HL-60 (cell line): ENCODE measurements at regions not wholly inside any gene's neighbourhood (a gene's known extent, or its start where the extent isn't known, plus 50 kb on each side); places are given as distances from the start of the nearest gene placed in this dataset.

Source experiments
- DNase-seq, 2 experiments: peaks; one replicate each; pipeline ENCODE4 v3.0.0-alpha.2; 2010 to 2020; ENCODE audit warnings: low read depth in 1 of 2, low spot score in 1 of 2
- H3K27ac ChIP-seq: fragments of 250-450 bp; sonication (Bioruptor Pico); replicated peaks from 2 replicates; pipeline ENCODE4 v1.5.1; 2020; ENCODE audit warnings: mild to moderate bottlenecking, moderate library complexity
- H3K27me3 ChIP-seq: fragments of 250-450 bp; sonication (Bioruptor Pico); 2 replicates; pipeline ENCODE4 v1.5.1; 2021; ENCODE audit warnings: mild to moderate bottlenecking, moderate library complexity; ENCODE audit not compliant: insufficient read depth, poor library complexity, severe bottlenecking
- H3K4me3 ChIP-seq: replicated peaks from 2 replicates; pipeline ENCODE4 v1.5.1; 2011; ENCODE audit warnings: mild to moderate bottlenecking, control low read depth, low read length; ENCODE audit not compliant: insufficient read depth
- GABPA ChIP-seq: IDR thresholded peaks from 2 replicates; pipeline ENCODE4 v1.6.1; 2012; ENCODE audit warnings: low read depth
- POLR2AphosphoS5 ChIP-seq: IDR thresholded peaks from 2 replicates; pipeline ENCODE4 v1.6.1; 2012; ENCODE audit warnings: low read depth
- REST ChIP-seq: IDR thresholded peaks from 2 replicates; pipeline ENCODE4 v1.6.1; 2012; ENCODE audit warnings: low read depth; ENCODE audit not compliant: insufficient replicate concordance
- SPI1 ChIP-seq: IDR thresholded peaks from 2 replicates; pipeline ENCODE4 v1.6.1; 2012; ENCODE audit warnings: low read depth, mild to moderate bottlenecking, borderline replicate concordance
- TF ChIP-seq, protein P1 (sequence below): IDR thresholded peaks from one replicate; pipeline ENCODE4 v1.5.1; 2011; ENCODE audit warnings: low read length, control low read depth, inconsistent platforms; ENCODE audit not compliant: insufficient read depth

DNA sequence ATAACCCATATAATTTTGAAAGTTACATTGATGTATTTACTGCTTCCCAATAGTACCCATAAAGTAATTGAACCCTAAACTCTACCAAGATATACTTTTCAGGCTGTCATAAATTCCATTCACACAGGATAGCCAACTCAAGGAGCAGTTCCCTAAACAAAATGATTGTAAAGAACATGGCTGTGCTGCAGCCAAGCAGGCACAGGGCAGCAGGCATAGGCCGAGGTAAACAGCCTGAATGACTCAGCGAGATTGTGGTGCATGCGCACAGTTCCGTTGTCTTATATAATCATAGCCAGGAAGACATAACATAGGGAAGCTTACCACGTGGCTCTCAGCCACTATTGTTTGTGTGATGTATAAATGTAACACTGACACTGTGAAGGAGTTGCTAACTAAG lies 344.9 kb downstream of the FSCB start:
- no peak for TF ChIP-seq SPI1
- TF ChIP-seq GABPA = no peak
- TF ChIP-seq, protein P1, sequence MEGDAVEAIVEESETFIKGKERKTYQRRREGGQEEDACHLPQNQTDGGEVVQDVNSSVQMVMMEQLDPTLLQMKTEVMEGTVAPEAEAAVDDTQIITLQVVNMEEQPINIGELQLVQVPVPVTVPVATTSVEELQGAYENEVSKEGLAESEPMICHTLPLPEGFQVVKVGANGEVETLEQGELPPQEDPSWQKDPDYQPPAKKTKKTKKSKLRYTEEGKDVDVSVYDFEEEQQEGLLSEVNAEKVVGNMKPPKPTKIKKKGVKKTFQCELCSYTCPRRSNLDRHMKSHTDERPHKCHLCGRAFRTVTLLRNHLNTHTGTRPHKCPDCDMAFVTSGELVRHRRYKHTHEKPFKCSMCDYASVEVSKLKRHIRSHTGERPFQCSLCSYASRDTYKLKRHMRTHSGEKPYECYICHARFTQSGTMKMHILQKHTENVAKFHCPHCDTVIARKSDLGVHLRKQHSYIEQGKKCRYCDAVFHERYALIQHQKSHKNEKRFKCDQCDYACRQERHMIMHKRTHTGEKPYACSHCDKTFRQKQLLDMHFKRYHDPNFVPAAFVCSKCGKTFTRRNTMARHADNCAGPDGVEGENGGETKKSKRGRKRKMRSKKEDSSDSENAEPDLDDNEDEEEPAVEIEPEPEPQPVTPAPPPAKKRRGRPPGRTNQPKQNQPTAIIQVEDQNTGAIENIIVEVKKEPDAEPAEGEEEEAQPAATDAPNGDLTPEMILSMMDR = no peak
- Histone ChIP-seq H3K4me3 (no peak overlapping the region), H3K27me3 (no peaks in the 10 kb centered on the region), H3K27ac (no peak overlapping the region)
- no peak for DNase-seq

GRCh38 chr14:44154874-44155273 lies 352.2 kb downstream of the FSCB start:
- no peak for DNase-seq

DNA sequence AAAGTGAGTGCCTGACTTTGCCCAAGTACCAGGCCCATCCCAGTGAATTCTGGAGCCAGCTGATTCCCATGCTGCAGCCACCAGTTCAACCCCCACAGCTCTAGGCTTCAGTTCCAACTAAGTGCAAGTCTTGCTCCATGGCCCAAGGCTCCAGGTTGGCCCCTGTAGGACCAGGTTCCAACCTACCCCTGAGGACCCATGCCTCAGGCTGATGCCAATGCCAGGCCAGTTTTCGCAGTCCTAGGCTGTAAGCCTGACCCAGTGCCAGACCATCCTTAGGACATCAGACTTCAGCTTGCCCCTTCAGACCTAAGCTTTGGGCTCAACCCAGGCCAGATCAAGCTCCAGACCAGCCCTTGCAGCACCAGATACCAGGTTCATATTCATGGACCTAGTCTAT lies 352.6 kb downstream of the FSCB start:
- H3K27me3 ChIP-seq = no peaks in the 10 kb centered on the region
- no peak for DNase-seq
- H3K4me3 ChIP-seq = no peak overlapping the region
- H3K27ac ChIP-seq = no peak overlapping the region
- TF ChIP-seq SPI1 = no peak
- no peak for TF ChIP-seq POLR2AphosphoS5
- no peak for TF ChIP-seq REST
- TF ChIP-seq, protein P1 = no peak
- TF ChIP-seq GABPA = no peak

More at GRCh38 chr14:44154874-44155273, 352.2 kb downstream of the FSCB start:
- H3K4me3 ChIP-seq = no peak overlapping the region
- TF ChIP-seq POLR2AphosphoS5 (no peak), REST (no peak), GABPA (no peak), SPI1 (no peak)
- TF ChIP-seq, protein P1 = no peak
- no peaks in the 10 kb centered on the region for H3K27me3 ChIP-seq
- no peak overlapping the region for H3K27ac ChIP-seq

DNA sequence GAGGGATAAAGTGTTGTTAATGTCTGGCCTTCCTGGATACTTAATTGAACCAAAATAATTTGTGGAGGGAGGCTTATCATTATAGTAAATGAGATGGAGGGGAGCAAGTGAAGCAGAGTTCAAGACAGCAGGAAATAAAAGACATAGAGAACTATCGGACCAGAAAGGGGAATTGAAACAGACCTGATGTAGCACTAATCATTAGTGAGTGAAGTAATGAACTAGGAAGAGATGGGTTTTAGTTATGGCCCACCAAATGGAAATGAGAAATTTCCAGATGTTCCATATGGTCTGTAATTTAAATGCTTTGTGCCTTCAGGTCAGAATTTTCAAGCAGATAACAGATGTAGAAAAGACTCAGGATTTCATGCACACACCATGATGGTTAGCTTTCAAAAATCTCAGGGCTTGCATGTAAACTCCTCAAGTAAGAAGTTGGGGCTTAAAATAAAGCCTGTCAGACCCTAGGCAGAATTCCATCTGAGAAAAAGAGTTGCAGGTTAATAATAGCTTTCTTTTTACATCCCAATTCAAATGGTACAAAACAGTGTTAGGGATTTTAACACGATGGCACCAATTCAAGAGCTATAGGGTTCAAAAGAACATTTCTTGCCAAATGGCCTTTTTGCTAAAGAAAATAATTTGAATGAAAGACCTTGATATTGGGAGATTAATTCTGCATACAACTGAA lies 355.8 kb downstream of the FSCB start:
- TF ChIP-seq, protein P1 = no peak
- TF ChIP-seq GABPA = no peak
- no peak for TF ChIP-seq REST
- TF ChIP-seq POLR2AphosphoS5 = no peak

More for the DNA sequence above, 355.8 kb downstream of the FSCB start:
- Histone ChIP-seq H3K27me3 (no peaks in the 10 kb centered on the region), H3K4me3 (no peak overlapping the region), H3K27ac (no peak overlapping the region)
- DNase-seq = no peak
